GM21786 (cell line): ENCODE measurements at regions not wholly inside any gene's neighbourhood (a gene's known extent, or its start where the extent isn't known, plus 50 kb on each side); places are given as distances from the start of the nearest gene placed in this dataset.
"Not testable (repeated sequence)": the region's sequence is repeated elsewhere in the genome, so short reads cannot be mapped to it uniquely, and the experiment has no call there.

Experiments
- ATAC-seq: cut with Tn5 transposase; IDR thresholded peaks from one replicate; pipeline ENCODE4 v1.9.1; 2021; ENCODE audit not compliant: unreplicated experiment

GRCh38 chr12:129959889-129960288 is 56.1 kb upstream of the TMEM132D start:
- no peak for ATAC-seq

GRCh38 chr12:129961091-129961490 is 57.3 kb upstream of the TMEM132D start:
- no peak for ATAC-seq

DNA sequence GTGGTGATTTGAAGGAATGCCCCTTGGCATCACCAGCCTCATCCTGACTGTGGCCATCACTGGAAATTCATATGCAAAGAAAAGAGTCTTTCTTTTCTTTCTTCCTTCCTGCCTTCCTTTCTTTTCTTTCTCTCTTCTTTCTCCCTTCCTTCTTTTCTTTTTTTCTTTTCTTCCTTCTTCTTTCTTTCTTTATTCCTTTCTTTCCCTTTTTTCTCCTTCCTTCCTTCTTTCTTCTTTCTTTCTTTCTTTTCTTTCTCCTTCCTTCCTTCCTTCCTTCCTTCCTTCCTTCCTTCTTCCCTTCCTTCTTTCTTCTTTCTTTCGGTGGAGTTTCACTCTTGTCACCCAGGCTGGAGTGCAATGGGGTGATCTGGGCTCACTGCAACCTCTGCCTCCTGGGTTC is 58.0 kb upstream of the TMEM132D start:
- no peak for ATAC-seq

DNA sequence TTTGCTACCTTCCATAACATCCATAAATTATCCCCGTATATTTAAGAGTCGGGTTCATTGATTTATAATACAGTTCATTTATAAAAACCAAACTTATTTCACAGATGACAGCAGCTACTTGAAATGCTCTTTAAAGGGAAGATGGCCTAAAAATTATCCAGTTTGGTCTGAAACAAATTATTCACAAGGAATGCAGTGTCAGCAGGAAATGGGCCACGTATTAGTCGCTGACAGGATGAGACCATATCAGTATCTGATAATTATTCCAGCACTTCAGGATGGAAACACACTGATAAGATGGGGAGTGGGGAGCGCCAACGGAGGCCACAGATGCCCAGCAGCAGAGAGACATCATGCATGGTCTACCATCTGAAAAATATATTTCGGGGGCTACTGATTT is 60.5 kb upstream of the TMEM132D start:
- ATAC-seq, result no peak

GRCh38 chr12:129964826-129965457 is 61.1 kb upstream of the TMEM132D start:
- no peak for ATAC-seq

DNA sequence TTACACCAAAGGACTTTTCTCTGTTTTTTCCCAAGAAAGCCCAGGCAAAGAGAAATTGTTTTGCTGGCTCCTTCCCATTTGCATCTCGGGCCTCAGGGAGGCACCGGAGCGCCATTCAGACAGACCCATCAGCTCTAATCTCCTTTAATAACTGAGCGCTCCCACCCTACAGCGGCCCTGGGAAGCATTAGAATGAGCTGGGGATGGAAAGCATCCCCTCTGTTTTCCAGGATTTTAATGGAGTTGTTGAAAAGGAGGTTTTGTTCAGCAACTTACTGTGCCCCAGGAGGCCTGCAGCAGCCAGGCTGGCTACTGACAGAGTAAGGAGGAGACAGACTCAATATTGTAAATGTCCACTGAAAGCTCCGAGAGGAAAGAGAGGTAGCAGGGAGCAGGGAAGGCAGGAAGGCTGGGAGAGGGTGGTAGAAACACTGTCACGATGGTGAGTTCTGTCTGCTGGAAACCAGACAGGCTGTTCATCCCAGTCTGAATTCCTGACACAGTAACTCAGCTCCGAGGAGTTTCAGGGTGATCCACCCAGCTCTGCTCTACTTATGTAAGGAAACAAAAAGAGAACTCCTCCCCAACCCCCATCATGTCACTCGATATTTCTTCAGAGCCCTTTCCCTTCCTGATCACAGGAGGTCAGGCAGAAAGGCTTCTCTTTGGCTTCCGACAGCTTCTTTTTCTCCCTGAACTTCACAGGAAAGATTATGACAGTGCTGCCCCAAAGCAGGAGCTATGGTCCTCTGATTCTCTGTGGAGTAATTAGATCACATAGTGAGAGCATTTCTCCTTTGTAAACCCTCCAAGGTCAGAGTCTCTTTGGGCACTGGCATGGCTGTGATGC is 62.5 kb upstream of the TMEM132D start:
- no peak for ATAC-seq

GRCh38 chr12:129971721-129972120 is 67.9 kb upstream of the TMEM132D start:
- ATAC-seq, result no peak

GRCh38 chr12:129973236-129973961 is 69.6 kb upstream of the TMEM132D start:
- ATAC-seq, result no peak

DNA sequence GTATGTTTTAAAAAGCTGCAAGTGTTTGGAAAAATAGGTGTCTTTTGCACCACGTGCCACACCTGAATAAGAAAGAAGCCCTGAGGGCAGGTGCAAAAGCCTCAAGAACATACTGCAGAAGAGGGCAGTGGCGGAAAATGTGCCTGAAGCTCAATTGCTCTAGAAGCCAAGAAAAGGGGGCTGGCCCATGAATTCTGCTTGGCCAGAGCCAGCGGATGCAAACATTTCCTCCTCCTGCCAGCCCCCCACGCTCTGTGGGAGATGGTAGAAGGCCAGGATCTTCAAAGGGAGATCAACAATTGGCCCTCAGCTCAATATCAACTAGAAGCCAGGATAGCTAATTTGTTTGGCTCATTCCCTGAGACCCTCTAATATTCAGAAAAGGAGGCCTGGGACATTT is 80.3 kb upstream of the TMEM132D start:
- no peak for ATAC-seq

GRCh38 chr12:129987841-129988240 is 84.0 kb upstream of the TMEM132D start:
- ATAC-seq, result no peak

DNA sequence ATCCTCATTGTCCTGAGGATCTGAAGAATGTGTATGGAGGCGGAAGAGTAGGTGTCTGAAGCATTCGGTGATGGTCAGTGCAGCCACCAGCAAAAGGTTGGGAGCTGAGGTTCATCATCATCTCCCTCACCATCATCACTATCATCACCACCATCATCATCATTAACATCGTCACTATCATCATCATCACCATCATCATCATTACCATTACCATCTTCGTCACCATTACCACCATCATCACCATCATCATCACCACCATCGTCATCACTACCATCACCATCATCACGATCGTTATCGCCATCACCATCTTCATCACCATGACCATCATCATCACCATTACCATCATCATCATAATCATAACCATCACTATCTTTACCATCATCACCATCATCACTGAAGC is 90.8 kb upstream of the TMEM132D start:
- no peak for ATAC-seq

DNA sequence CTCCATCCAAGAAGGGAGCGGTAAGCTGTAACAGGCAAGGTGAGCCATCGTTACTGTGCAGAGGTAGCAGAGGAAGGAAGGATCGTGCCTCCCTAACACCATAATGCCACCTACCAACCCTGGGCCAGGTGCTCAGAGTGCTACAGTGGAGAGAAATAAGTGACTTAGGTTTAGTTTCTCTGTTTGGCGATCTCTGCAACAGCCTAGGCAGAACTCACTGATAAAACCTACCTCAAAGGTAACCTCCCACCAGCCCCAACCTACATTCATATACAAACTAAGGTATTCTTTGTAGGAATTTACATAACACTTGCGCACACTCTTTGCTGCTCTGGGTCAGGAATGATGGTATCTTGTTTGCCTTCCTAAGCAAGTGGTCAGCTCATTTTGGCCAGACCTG is 93.4 kb upstream of the TMEM132D start:
- ATAC-seq, result no peak

DNA sequence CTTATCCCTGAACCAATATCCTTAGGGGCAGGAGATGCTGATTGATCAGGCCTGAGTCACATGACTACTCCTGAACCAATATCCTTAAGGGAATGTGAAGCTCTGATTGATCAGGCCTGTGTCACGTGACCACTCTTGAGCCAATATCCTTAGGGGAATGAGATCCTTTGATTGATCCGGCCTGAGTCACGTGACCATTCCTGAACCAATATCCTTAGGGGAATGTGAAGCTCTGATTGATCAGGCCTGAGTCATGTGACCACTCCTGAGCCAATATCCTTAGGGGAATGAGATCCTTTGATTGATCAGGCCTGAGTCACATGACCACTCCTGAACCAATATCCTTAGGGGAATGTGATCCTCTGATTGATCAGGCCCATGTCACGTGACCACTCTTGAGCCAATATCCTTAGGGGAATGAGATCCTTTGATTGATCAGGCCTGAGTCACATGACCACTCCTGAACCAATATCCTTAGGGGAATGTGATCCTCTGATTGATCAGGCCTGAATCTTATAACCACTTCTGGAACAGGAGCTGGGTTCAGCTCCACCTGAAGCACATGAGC is 100.6 kb upstream of the TMEM132D start:
- ATAC-seq, result not testable (repeated sequence)

- no peak for ATAC-seq
These were observed 103.9 kb upstream of the TMEM132D start for GRCh38 chr12:130007771-130008170.

DNA sequence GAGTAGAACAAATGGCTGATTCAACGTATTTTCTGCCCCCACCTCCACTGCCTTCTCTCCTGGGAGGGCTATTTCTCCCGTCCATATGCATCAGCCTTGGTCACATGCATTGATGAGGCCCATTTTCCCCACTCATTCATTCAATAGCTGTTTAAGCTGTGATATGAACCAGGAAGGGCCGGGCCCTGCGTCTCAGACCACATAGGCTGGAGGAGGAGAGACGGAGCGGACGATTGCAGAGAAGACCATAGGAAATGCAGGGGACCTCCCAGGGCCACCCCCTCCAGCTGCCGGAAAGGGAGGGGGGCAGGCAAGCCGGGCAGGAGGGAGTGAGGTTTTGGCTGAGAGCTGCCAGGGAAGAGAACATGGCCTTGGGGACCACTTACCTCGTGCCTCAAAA is 104.4 kb upstream of the TMEM132D start:
- ATAC-seq, result no peak

- no peak for ATAC-seq
These were observed 106.1 kb upstream of the TMEM132D start for GRCh38 chr12:130009961-130010360.

GRCh38 chr12:130011611-130012385 is 108.0 kb upstream of the TMEM132D start:
- no peak for ATAC-seq

DNA sequence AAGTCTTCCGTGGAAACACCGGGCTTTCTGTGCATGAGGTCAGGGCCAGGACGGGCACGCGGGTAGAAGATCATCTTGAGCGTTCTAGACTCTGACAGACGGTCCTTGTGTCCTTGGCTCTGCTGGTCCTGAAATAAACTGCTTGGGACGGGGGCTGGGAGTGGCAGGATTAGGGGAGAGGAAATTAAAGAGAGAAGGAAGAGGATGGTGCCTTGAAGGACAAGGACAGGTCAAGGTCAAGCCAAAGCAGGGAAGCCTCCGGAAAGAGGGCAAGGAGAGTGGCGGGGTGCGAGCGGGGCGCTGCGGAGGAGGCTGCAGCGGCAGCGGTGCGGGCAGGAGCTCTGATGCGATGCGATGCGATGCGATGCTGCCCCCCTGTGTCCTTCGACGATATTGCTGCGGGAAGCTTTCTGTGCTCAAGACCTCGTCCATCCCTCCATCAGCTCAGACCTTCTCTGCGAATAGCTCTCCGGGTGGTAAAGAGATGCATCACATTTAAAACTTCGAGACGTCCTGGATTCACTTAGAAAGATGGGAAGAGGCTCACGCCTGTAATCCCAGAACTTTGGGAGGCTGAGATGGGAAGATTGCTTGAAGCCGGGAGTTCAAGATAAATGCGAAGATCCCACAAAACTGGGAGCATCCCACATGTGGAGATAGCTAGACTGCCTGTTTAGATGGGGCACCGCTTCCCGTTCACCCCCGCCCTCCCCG is 110.1 kb upstream of the TMEM132D start:
- ATAC-seq, result peak; percentile 66

DNA sequence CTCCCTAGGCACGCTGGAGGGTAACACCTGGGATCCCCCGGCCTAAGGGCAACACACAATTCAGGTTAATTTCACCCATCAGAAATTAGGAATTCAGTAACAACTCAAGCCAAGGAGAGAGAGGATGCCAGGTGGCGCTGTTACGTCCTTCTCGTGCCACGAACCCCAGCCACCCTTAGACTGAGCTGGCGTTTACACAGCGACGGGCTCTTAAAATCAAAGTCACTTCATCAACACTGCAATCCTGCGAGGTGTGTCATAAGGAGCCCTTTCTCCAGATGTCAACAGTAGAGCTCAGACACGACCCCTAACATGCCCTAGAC is 110.6 kb upstream of the TMEM132D start:
- no peak for ATAC-seq

DNA sequence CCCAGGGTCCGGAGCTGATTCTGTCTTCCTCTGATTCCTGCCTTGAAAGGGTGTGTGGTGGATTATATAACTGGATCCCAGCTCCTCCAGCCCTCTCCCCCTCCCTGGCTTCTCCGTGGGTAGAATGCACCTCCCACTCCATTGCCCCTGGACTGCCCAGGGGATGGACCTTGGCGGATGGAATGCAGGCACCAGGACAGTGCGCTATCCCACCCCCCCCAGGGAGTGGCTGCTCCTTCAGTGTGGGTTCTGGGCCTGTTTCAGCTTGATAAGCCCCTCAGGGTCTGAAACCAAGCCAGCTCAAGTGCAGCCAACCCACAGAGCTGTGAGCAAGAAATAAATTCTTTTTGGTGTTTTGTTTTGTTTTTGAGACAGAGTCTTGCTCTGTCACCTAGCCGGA is 112.4 kb upstream of the TMEM132D start:
- no peak for ATAC-seq
